Neuronal stem cell (in vitro differentiated cells): ENCODE measurements at regions not wholly inside any gene's neighbourhood (a gene's known extent, or its start where the extent isn't known, plus 50 kb on each side); places are given as distances from the start of the nearest gene placed in this dataset.

Source experiments
- DNase-seq: peaks from one replicate; pipeline ENCODE4 v3.0.0-alpha.2; 2013; ENCODE audit warnings: low spot score
- H2AFZ ChIP-seq: one replicate; pipeline ENCODE4 v1.6.1; 2013; ENCODE audit warnings: mild to moderate bottlenecking, low read length, inconsistent platforms
- H2AK5ac ChIP-seq: 2 replicates; pipeline ENCODE4 v1.6.1; 2013; ENCODE audit warnings: low read depth, mild to moderate bottlenecking, inconsistent platforms, low read length, moderate library complexity, mixed read lengths
- H2BK120ac ChIP-seq: 2 replicates; pipeline ENCODE4 v1.6.1; 2013; ENCODE audit warnings: low read depth, mild to moderate bottlenecking, inconsistent platforms, low read length, moderate library complexity, mixed read lengths
- H2BK12ac ChIP-seq: one replicate; pipeline ENCODE4 v1.6.1; 2013; ENCODE audit warnings: low read length, inconsistent platforms
- H2BK15ac ChIP-seq: 2 replicates; pipeline ENCODE4 v1.6.1; 2013; ENCODE audit warnings: mild to moderate bottlenecking, low read length, inconsistent platforms, mixed read lengths
- H2BK5ac ChIP-seq: one replicate; pipeline ENCODE4 v1.6.1; 2013; ENCODE audit warnings: inconsistent platforms, mild to moderate bottlenecking, low read length, moderate library complexity
- H3K14ac ChIP-seq: one replicate; pipeline ENCODE4 v1.6.1; 2013; ENCODE audit warnings: low read length, inconsistent platforms
- H3K18ac ChIP-seq: 2 replicates; pipeline ENCODE4 v1.6.1; 2013; ENCODE audit warnings: low read length, inconsistent platforms
- H3K23ac ChIP-seq: 2 replicates; pipeline ENCODE4 v1.6.1; 2013; ENCODE audit warnings: low read depth, mild to moderate bottlenecking, mixed read lengths, low read length, inconsistent platforms; ENCODE audit not compliant: poor library complexity
- H3K27ac ChIP-seq: replicated peaks from 3 replicates; pipeline ENCODE4 v1.5.1; 2013; ENCODE audit warnings: low read length, inconsistent platforms
- H3K27me3 ChIP-seq, 3 experiments: 2 replicates each; pipeline ENCODE4 v1.6.1; 2013; ENCODE audit warnings: low read length in 3 of 3, mild to moderate bottlenecking in 2 of 3, inconsistent platforms in 1 of 3, low read depth in 1 of 3, mixed read lengths in 1 of 3, moderate library complexity in 1 of 3; ENCODE audit not compliant: control insufficient read depth in 3 of 3, insufficient read depth in 3 of 3
- H3K36me3 ChIP-seq, 2 donors: replicated peaks in 1 of 2; 2 replicates each; pipeline ENCODE4 v1.6.1; 2013; ENCODE audit warnings: low read length in 2 of 2; ENCODE audit not compliant: control insufficient read depth in 2 of 2, insufficient read depth in 2 of 2
- H3K4ac ChIP-seq: 2 replicates; pipeline ENCODE4 v1.6.1; 2013; ENCODE audit warnings: inconsistent platforms, mild to moderate bottlenecking, low read length, moderate library complexity
- H3K4me1 ChIP-seq, 2 donors: 1 replicate in 1 of 2; 2 replicates in 1 of 2; pipeline ENCODE4 v1.6.1; 2013; ENCODE audit warnings: low read length in 2 of 2, low read depth in 1 of 2; ENCODE audit not compliant: control insufficient read depth in 2 of 2, insufficient read depth in 1 of 2
- H3K4me2 ChIP-seq: one replicate; pipeline ENCODE4 v1.6.1; 2013; ENCODE audit warnings: mild to moderate bottlenecking, low read length, inconsistent platforms; ENCODE audit not compliant: insufficient read depth, poor library complexity, severe bottlenecking
- H3K4me3 ChIP-seq, 2 donors: 2 replicates each; pipeline ENCODE4 v1.5.1; 2013; ENCODE audit warnings: low read length in 2 of 2, mild to moderate bottlenecking in 2 of 2, inconsistent platforms in 1 of 2, moderate library complexity in 1 of 2
- H3K79me1 ChIP-seq: one replicate; pipeline ENCODE4 v1.6.1; 2013; ENCODE audit warnings: low read depth, mild to moderate bottlenecking, inconsistent platforms, low read length, moderate library complexity
- H3K9ac ChIP-seq: one replicate; pipeline ENCODE4 v1.6.1; 2013; ENCODE audit warnings: mild to moderate bottlenecking, low read depth, low read length, inconsistent platforms; ENCODE audit not compliant: poor library complexity
- H3K9me3 ChIP-seq, 2 donors: replicated peaks in 1 of 2; 2 replicates each; pipeline versions ENCODE3 to v1.6.1; 2013; ENCODE audit warnings: low read length in 2 of 2, mild to moderate bottlenecking in 2 of 2, inconsistent platforms in 1 of 2, low read depth in 1 of 2, mixed read lengths in 1 of 2, moderate library complexity in 1 of 2; ENCODE audit not compliant: control insufficient read depth in 2 of 2, insufficient read depth in 1 of 2
- H4K8ac ChIP-seq: one replicate; pipeline ENCODE4 v1.6.1; 2013; ENCODE audit warnings: low read depth, mild to moderate bottlenecking, inconsistent platforms, low read length, moderate library complexity
- H4K91ac ChIP-seq: one replicate; pipeline ENCODE4 v1.6.1; 2013; ENCODE audit warnings: low read length, low read depth, mild to moderate bottlenecking, inconsistent platforms; ENCODE audit not compliant: poor library complexity
- WGBS, 2 donors: extraction: QIAGEN DNeasy Blood & Tissue Kit; methylation state at CpG; one replicate each; pipeline ENCODE4 v1.1.7; 2013; ENCODE audit warnings: missing lambda C conversion rate in 2 of 2, mixed read lengths in 1 of 2; ENCODE audit not compliant: insufficient read length in 2 of 2, insufficient replicate concordance in 1 of 2; ENCODE audit errors: extremely low coverage in 2 of 2; 5-methylcytosine and 5-hydroxymethylcytosine counted together

DNA sequence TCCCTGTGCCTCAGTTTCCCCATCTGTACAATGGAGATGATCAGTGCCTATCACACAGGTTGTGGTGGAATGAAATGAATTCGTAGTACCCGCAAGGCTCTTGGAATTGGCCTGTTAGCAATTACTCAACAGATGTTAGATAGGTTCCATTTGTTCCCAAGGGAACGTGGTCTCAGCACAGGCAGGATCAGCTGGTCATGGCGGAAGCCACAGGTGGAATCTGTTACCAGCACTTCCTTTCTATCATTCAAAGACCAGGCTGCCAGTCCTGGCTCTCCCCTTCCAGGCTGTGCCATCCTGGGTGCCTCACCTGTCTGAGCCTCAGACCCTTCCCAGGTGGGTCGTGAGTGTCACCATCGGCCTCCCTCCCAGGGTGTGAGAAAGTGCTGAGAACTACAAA lies 61.5 kb downstream of the FBXO2 start:
- Histone ChIP-seq H2BK12ac (no peak overlapping the region), H2BK15ac (no peak overlapping the region), H2BK120ac (no peak overlapping the region), H3K18ac (no peak overlapping the region), H4K91ac (no peak overlapping the region), H3K27me3 (peaks cover 0 to 3% (median 0%) of the 10 kb centered on the region in 3 experiments), H3K79me1 (no peaks in the 10 kb centered on the region), H3K9ac (no peak overlapping the region), H3K4ac (no peak overlapping the region), H3K9me3 (no peaks in the 10 kb centered on the region), H4K8ac (no peak overlapping the region), H3K23ac (no peak overlapping the region), H3K27ac (no peak overlapping the region), H3K4me1 (peaks cover 0 to 1% of the 10 kb centered on the region in 2 donors), H2AFZ (no peak overlapping the region), H3K36me3 (no peaks in the 10 kb centered on the region), H3K14ac (no peak overlapping the region), H2BK5ac (no peak overlapping the region), H3K4me3 (no peak overlapping the region), H2AK5ac (no peak overlapping the region), H3K4me2 (no peak overlapping the region)
- no peak for DNase-seq
- no CpG with 5 or more reads among the region's 6 CpGs for WGBS, 2 donors

- H2AK5ac ChIP-seq: no peak overlapping the region
- H2BK15ac ChIP-seq: no peak overlapping the region
- H3K9me3 ChIP-seq: no peaks in the 10 kb centered on the region
- no peak overlapping the region for H3K27ac ChIP-seq
- peaks cover 0 to 5% (median 0%) of the 10 kb centered on the region in 3 experiments for H3K27me3 ChIP-seq
- no peak overlapping the region for H4K91ac ChIP-seq
- no peak for DNase-seq
- no peaks in the 10 kb centered on the region for H3K79me1 ChIP-seq
- no peak overlapping the region for H3K4ac ChIP-seq
- no peak overlapping the region for H3K18ac ChIP-seq
- no peaks in the 10 kb centered on the region for H3K36me3 ChIP-seq
- H3K4me2 ChIP-seq: no peak overlapping the region
- no CpG with 5 or more reads among the region's 3 CpGs for WGBS, 2 donors
- H3K14ac ChIP-seq: no peak overlapping the region
- H3K23ac ChIP-seq: no peak overlapping the region
- no peak overlapping the region for H2BK12ac ChIP-seq
- H2AFZ ChIP-seq: no peak overlapping the region
- H4K8ac ChIP-seq: no peak overlapping the region
- no peak overlapping the region for H2BK5ac ChIP-seq
- H2BK120ac ChIP-seq: no peak overlapping the region
- peaks cover 0 to 7% of the 10 kb centered on the region in 2 donors for H3K4me1 ChIP-seq
- H3K9ac ChIP-seq: no peak overlapping the region
- H3K4me3 ChIP-seq: no peak overlapping the region
Measured at GRCh38 chr1:11590395-11590794, 63.8 kb downstream of the FBXO2 start.
